Prostate gland (tissue), 2 donors: ENCODE measurements at regions not wholly inside any gene's neighbourhood (a gene's known extent, or its start where the extent isn't known, plus 50 kb on each side); places are given as distances from the start of the nearest gene placed in this dataset.

Experiments used
- DNase-seq: peaks from one replicate; pipeline ENCODE4 v3.0.0-alpha.2; 2019; ENCODE audit warnings: low spot score
- H3K27ac ChIP-seq, 2 donors: fragments of 200-600 bp; sonication (generic); 2 replicates each; pipeline ENCODE4 v1.5.1; 2017 to 2019
- H3K27me3 ChIP-seq: fragments of 200-600 bp; sonication (generic); replicated peaks from 2 replicates; pipeline ENCODE4 v1.5.1; 2019; ENCODE audit not compliant: insufficient read depth
- H3K36me3 ChIP-seq, 2 donors: fragments of 200-600 bp; sonication (generic); 1 replicate in 1 of 2; 2 replicates in 1 of 2; pipeline versions ENCODE4 v1.5.1 to v1.8.1; 2017 to 2019
- H3K4me1 ChIP-seq: fragments of 200-600 bp; sonication (generic); replicated peaks from 2 replicates; pipeline ENCODE4 v1.5.1; 2019
- H3K4me3 ChIP-seq, 2 donors: fragments of 200-600 bp; sonication (generic); 2 replicates each; pipeline ENCODE4 v1.5.1; 2017 to 2019
- H3K9me3 ChIP-seq: fragments of 200-600 bp; sonication (generic); 2 replicates; pipeline ENCODE4 v1.5.1; 2017
- POLR2A ChIP-seq: fragments of 450-650 bp; IDR thresholded peaks from one replicate; pipeline ENCODE4 v1.6.1; 2016; ENCODE audit warnings: antibody characterized with exemption, mild to moderate bottlenecking
- POLR2AphosphoS5 ChIP-seq: sonication (generic); formaldehyde crosslinking; IDR thresholded peaks from one replicate; pipeline ENCODE4 v1.6.1; 2017; ENCODE audit warnings: antibody characterized with exemption
- WGBS: methylation state at CpG from one replicate; pipeline ENCODE4 v1.1.5; 2018; 5-methylcytosine and 5-hydroxymethylcytosine counted together
- intact Hi-C: fragments of 100-400 bp; cut with DNase I; formaldehyde crosslinking; loops from one replicate; pipeline ENCODE4 v1.14.2; 2022
- TF ChIP-seq, protein P1 (sequence below), 4 experiments: fragments of 200-600 bp in 2 of 4; fragments of 450-650 bp in 2 of 4; sonication (generic) in 2 of 4; IDR thresholded peaks; 1 replicate in 3 of 4; 2 replicates in 1 of 4; pipeline ENCODE4 v1.5.1; 2016 to 2019; ENCODE audit warnings: antibody characterized with exemption in 4 of 4, mild to moderate bottlenecking in 2 of 4, moderate library complexity in 2 of 4

- intact Hi-C loops = no loop called here
- no peaks in the 10 kb centered on the region for H3K36me3 ChIP-seq
- no peaks in the 10 kb centered on the region for H3K27me3 ChIP-seq
- DNase-seq = no peak
- no peak overlapping the region for H3K27ac ChIP-seq
- no peaks in the 10 kb centered on the region for H3K9me3 ChIP-seq
- no peaks in the 10 kb centered on the region for H3K4me1 ChIP-seq
- 38% methylated on average over 4 of the region's 4 CpGs for WGBS
- H3K4me3 ChIP-seq = no peak overlapping the region
- TF ChIP-seq, protein P1, sequence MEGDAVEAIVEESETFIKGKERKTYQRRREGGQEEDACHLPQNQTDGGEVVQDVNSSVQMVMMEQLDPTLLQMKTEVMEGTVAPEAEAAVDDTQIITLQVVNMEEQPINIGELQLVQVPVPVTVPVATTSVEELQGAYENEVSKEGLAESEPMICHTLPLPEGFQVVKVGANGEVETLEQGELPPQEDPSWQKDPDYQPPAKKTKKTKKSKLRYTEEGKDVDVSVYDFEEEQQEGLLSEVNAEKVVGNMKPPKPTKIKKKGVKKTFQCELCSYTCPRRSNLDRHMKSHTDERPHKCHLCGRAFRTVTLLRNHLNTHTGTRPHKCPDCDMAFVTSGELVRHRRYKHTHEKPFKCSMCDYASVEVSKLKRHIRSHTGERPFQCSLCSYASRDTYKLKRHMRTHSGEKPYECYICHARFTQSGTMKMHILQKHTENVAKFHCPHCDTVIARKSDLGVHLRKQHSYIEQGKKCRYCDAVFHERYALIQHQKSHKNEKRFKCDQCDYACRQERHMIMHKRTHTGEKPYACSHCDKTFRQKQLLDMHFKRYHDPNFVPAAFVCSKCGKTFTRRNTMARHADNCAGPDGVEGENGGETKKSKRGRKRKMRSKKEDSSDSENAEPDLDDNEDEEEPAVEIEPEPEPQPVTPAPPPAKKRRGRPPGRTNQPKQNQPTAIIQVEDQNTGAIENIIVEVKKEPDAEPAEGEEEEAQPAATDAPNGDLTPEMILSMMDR (IDR thresholded peaks at IDR 0.05) = no peak
- TF ChIP-seq POLR2AphosphoS5 (no peak), POLR2A (no peak)
These were observed 657.9 kb upstream of the HS3ST5 start for GRCh38 chr6:115000736-115001135.

DNA sequence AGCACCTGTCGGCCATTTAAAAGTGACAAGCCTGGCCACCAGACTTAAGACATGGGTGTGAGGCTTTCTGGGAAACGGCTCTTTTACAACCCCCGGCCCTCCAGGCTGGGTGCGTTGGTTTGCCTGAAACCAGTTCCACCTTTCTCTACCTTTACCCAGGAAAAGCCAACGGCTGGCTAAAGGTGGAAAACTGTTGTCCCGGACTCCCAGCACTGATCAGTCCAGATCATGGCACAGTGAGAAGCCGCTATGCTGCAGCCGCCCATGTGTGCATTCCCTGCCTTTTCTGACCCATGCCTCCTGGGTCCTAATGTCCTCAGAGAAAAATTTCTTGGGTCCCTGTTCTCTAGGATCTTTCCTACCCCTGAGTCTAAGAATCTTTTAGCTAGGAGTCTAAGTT, 655.7 kb upstream of the HS3ST5 start:
- TF ChIP-seq POLR2AphosphoS5 (no peak), POLR2A (no peak)
- TF ChIP-seq, protein P1 (IDR thresholded peaks at IDR 0.05) = no peak
- WGBS = 92% methylated on average over 8 of the region's 8 CpGs
- Histone ChIP-seq H3K9me3 (no peaks in the 10 kb centered on the region), H3K4me1 (no peaks in the 10 kb centered on the region), H3K27me3 (no peaks in the 10 kb centered on the region), H3K36me3 (no peaks in the 10 kb centered on the region), H3K4me3 (no peak overlapping the region), H3K27ac (no peak overlapping the region)
- intact Hi-C loops = no loop called here
- DNase-seq = no peak

- no peak for DNase-seq
- intact Hi-C loops = no loop called here
- no peak overlapping the region for H3K27ac ChIP-seq
- WGBS = 80% methylated on average over 4 of the region's 4 CpGs
- no peaks in the 10 kb centered on the region for H3K36me3 ChIP-seq
- no peak overlapping the region for H3K4me3 ChIP-seq
- no peaks in the 10 kb centered on the region for H3K9me3 ChIP-seq
- no peaks in the 10 kb centered on the region for H3K27me3 ChIP-seq
- TF ChIP-seq POLR2AphosphoS5 (no peak), POLR2A (no peak)
- TF ChIP-seq, protein P1 (IDR thresholded peaks at IDR 0.05) = no peak
- H3K4me1 ChIP-seq = no peaks in the 10 kb centered on the region
These were observed 655.0 kb upstream of the HS3ST5 start for GRCh38 chr6:114997813-114998292.

GRCh38 chr6:114995526-114995925, 652.7 kb upstream of the HS3ST5 start:
- Histone ChIP-seq H3K27ac (no peak overlapping the region), H3K36me3 (no peaks in the 10 kb centered on the region), H3K9me3 (no peaks in the 10 kb centered on the region), H3K27me3 (no peaks in the 10 kb centered on the region), H3K4me3 (no peak overlapping the region), H3K4me1 (no peaks in the 10 kb centered on the region)
- intact Hi-C loops = no loop called here
- DNase-seq = no peak
- TF ChIP-seq, protein P1 (IDR thresholded peaks at IDR 0.05) = no peak
- TF ChIP-seq POLR2AphosphoS5 = no peak

DNA sequence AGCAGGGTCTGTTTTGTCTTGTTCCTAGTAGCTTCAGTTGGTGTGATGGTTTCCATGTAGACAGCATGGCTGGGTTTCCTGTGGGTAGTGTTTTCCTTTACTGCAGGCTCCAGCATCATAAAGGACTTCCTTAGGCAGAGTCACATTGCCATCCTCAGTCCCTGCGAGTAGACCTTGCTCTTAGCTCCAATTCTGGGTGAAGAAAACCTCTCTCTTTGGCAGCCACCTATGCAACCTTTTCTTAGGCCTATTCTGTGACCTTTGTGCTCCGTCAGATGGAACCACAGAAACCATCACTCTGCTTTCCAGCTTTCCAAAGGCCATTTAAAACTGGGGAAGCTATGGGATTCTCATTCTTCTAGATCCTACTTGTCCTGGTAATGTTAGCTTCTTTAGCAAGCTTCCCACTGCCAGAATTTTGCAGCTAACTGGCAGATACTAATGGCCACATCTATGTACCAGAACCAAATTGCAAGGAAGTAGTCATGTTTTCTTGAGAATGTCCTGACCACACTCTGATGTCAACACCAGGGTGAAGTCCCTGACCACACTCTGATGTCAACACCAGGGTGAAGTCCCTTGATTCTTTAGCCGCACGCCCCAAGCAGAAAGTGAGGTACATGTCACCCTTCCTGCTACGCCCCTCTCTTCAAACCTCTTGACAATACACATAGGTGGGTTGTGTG, 646.6 kb upstream of the HS3ST5 start:
- TF ChIP-seq POLR2AphosphoS5 (no peak), POLR2A (no peak)
- TF ChIP-seq, protein P1 (IDR thresholded peaks at IDR 0.05) = no peak
- no peak for DNase-seq
- Histone ChIP-seq H3K27ac (no peak overlapping the region), H3K9me3 (no peaks in the 10 kb centered on the region), H3K36me3 (no peaks in the 10 kb centered on the region), H3K27me3 (no peaks in the 10 kb centered on the region), H3K4me1 (no peaks in the 10 kb centered on the region), H3K4me3 (no peak overlapping the region)
- 92% methylated on average over 5 of the region's 5 CpGs for WGBS
- intact Hi-C loops = no loop called here
